CD4-positive, alpha-beta T cell treated with Interleukin-21 for 1 hour (primary cell): ENCODE measurements at regions not wholly inside any gene's neighbourhood (a gene's known extent, or its start where the extent isn't known, plus 50 kb on each side); places are given as distances from the start of the nearest gene placed in this dataset.
"Not testable (repeated sequence)": the region's sequence is repeated elsewhere in the genome, so short reads cannot be mapped to it uniquely, and the experiment has no call there.

Experiments used
- DNase-seq: peaks from one replicate; pipeline ENCODE4 v3.0.0-alpha.2; 2020

DNA sequence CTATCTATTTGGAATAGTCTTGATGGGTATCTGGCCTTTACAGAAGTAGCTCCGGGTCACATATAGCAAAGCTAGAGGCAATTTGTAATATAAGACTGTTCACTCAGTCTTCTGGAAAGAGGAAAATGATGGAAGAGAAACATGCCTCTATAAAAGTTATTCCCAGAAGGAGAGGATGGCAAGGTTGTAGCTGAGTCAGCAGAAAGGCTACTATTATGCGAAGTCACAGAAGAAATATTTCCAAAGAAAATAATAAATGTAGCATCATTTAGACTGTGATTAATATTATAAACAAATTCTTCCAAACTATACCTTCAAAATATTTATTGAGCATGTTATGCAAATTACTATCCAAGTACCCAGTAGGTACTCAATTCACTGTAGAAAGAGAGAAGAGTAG is 1027.7 kb upstream of the TMEFF2 start:
- DNase-seq, result no peak

DNA sequence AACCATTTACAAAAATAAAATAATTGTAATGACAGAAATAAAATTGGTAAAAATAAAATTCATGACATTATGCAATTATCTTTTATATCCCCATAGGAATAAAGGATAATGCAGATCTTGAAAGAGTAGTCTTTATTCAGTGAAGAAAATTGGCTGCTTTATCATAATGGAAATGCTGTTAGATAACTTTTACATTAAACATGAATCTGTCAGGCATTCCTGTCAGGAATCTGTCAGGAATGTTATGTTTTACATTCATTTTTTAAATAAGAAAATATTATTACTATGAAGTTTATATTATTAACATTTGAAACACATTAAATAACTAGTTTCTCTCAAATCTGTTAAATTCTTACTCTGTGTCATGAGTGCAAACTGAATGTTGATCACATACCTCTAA is 1024.7 kb upstream of the TMEFF2 start:
- DNase-seq, result no peak

GRCh38 chr2:193201583-193201982 is 1006.9 kb upstream of the TMEFF2 start:
- no peak for DNase-seq

DNA sequence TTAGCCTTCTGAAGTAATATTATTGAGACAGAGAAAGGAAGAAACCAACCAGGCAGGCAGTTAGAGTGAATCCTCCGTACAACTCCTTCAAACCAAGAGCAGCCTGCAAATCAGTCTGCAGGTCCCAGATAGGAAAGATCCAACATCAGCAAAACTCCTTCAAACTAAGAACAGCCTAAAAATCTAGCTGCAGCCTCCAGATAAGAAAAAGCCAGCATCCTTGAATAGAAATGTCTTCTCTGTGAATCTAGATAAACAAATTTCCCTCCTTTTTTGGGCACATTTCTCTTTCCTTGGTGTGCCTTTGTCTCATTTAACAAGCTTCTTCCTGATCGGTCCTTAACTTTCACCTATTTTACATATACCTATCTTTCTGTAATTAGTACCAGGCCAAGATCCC is 1004.6 kb upstream of the TMEFF2 start:
- no peak for DNase-seq

GRCh38 chr2:193187816-193188215 is 993.1 kb upstream of the TMEFF2 start:
- DNase-seq, result no peak

- DNase-seq, result not testable (repeated sequence)
These were observed 976.2 kb upstream of the TMEFF2 start for GRCh38 chr2:193170981-193171380.

- DNase-seq, result no peak
These were observed 961.7 kb upstream of the TMEFF2 start for GRCh38 chr2:193156480-193156879.

DNA sequence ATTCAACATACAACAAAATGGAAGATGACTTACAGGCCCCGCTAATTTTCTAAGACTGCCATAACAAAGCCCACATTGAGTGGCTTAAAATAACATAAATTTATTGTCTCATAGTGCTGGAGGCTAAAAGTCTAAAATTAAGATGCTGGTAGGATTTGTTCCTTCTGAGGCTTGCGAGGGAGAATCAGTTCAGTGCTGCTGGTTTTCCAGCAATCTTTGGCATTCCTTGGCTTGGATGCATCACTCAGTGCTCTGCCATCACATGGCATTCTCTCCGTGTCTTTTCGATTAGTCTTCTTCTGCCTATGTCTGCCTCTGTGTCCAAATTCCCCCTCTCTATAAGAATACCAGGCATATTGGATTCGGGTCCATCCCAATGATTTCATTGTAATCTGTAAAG is 959.3 kb upstream of the TMEFF2 start:
- no peak for DNase-seq

- no peak for DNase-seq
These were observed 958.8 kb upstream of the TMEFF2 start for GRCh38 chr2:193153576-193153975.

DNA sequence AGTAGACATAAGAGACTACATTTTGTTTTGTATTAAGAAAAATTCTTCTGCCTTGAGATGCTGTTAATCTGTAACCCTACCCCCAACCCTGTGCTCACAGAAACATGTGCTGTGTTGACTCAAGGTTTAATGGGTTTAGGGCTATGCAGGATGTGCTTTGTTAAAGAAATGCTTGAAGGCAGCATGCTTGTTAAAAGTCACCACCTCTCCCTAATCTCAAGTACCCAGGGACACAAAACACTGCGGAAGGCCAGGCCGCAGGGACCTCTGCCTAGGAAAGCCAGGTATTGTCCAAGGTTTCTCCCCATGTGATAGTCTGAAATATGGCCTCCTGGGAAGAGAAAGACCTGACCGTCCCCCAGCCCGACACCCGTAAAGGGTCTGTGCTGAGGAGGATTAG is 947.7 kb upstream of the TMEFF2 start:
- not testable (repeated sequence) for DNase-seq

GRCh38 chr2:193141998-193142397 is 947.3 kb upstream of the TMEFF2 start:
- DNase-seq, result no peak

GRCh38 chr2:193140895-193141294 is 946.2 kb upstream of the TMEFF2 start:
- not testable (repeated sequence) for DNase-seq

GRCh38 chr2:193124815-193125214 is 930.1 kb upstream of the TMEFF2 start:
- DNase-seq, result no peak

GRCh38 chr2:193114827-193115226 is 920.1 kb upstream of the TMEFF2 start:
- DNase-seq, result no peak

DNA sequence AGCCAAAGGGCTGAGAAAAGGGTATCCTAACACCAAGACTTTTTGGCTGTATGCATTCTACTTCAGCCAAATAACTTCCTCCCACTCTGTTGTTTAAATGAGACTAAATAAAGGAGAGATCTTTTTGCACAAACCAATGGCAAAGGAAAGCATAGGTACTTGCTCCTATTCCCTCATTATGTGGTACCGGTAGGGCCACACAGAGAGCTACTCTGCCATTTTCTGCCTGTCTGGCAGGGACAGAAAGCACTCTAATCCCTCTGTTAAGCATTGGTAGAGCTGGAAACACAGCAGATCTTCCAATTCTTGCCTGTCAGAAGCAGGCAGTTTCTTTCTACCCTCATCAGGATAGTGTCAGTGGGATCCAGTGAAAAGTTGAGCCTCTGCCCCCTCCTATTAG is 918.3 kb upstream of the TMEFF2 start:
- no peak for DNase-seq

DNA sequence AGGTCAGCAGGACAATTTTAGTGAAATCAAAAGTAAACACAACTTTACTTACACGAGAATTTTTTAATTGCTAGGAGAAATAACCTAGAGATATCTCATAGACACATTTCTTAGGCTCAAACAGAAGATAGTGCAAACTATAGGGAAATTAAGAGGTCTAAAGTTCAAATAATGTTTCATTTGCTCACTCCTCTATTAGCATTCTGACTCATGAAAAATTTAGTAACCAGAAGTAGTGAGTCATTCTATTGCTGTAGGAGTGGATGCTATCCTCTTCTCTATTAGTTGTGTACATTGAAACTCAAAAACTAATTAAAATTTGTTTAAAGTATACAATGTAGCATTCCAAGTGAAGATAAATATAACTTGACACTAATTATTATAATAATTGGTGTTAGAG is 908.3 kb upstream of the TMEFF2 start:
- DNase-seq, result no peak

DNA sequence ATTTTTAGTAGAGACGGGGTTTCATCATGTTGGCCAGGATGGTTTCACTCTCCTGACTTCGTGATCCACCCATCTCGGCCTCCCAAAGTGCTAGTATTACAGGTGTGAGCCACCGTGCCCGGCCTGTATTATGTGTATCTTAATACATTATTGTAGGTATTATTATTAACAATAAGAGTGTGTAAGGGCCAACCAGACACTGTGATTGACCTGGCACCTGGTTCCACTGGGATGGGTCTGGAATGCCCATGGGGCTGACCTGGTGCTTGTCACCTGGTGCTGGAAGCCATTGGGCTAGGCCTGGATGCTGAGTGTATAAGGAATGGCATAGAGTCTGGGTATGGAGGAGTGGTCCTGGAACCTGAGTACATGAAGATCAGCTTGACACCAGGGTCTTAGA is 906.9 kb upstream of the TMEFF2 start:
- DNase-seq, result no peak

- no peak for DNase-seq
These were observed 893.3 kb upstream of the TMEFF2 start for GRCh38 chr2:193088026-193088425.

DNA sequence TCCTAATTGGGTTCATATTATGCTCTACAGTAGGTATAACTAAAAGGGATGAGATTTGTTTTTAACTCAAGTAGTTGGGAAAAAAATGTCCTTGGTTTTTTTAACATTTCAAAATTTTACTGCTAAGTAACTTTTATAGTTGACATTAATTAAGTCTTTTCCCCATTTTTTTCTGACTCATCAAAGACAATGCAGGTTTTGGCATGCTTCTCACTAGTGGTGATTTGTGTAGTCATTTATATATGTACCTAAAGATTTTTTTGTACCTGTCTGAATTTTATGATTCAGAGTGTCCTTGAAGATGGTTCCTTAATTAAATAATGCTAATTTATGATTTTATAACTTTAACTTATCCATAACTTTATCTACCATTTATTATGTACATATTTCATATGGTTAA is 882.3 kb upstream of the TMEFF2 start:
- no peak for DNase-seq

- no peak for DNase-seq
These were observed 880.2 kb upstream of the TMEFF2 start for GRCh38 chr2:193074933-193075332.

DNA sequence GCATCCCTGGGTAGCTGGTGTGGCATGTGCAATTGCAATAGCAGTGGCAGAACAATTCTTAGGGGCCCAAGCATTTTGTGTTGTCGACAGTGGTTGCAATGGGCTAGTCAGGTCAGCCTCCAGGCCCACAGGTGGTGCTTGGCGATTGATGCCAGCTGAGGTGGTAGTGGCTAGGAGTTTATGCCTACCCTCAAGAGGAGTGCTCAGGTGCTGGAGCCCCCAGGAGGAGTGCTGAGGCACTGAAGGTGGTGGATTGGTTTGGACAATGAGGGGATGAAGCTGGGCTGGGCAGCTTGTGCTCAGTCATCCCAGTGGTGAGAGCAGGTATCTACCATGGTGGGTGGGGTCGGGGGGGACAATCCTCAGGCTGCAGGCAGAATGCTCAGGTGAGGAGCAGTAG is 877.9 kb upstream of the TMEFF2 start:
- DNase-seq, result no peak

DNA sequence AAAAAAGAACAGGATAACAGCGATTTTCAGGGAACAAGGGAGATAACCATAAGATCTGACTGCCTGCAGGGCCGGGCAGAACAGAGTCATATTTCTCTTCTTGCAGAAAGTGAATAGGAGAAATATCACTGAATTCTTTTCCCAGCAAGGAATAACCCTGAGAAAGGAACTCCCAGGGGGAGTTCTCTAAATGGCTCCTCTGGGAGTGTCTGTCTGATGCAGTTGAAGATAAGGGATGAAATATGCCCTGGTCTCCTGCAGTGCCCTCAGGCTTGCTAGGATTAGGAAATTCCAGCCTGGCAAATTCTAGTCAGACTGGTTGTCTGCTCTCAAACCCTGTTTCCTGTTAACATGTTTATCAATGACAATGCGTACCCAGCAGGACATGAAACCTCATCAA is 830.8 kb upstream of the TMEFF2 start:
- DNase-seq, result not testable (repeated sequence)

- DNase-seq, result no peak
These were observed 830.1 kb upstream of the TMEFF2 start for GRCh38 chr2:193024791-193025190.

- no peak for DNase-seq
These were observed 817.1 kb upstream of the TMEFF2 start for GRCh38 chr2:193011870-193012269.

GRCh38 chr2:192993059-192993458 is 798.3 kb upstream of the TMEFF2 start:
- DNase-seq, result no peak

DNA sequence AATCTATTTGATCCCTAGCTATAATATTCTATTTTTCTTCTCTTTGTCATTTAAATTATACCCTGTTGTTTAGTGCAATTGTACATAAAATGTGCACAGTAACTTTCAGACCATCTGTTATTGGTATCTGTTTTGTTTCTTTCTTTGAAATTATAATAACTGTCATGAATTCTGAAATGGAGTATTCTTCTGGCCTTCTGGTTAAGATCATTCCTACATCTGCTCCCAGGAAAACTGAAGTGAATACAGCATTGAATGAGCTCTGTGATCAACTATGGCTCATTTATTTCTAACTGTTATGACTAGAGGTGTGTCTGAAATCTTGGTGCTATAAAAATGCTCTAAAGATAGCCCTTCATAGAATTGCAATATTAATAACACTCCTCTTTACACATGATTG is 788.4 kb upstream of the TMEFF2 start:
- DNase-seq, result no peak
